H9 (cell line): ENCODE measurements at regions not wholly inside any gene's neighbourhood (a gene's known extent, or its start where the extent isn't known, plus 50 kb on each side); places are given as distances from the start of the nearest gene placed in this dataset.

Experiments
- DNase-seq: peaks from one replicate; pipeline ENCODE4 v3.0.0-alpha.2; 2017
- H2AFZ ChIP-seq: one replicate; pipeline ENCODE4 v1.6.1; 2013; ENCODE audit warnings: mild to moderate bottlenecking, low read length, control low read depth, moderate library complexity
- H2AK5ac ChIP-seq: 2 replicates; pipeline ENCODE4 v1.6.1; 2013; ENCODE audit warnings: low read length, control low read depth, mixed read lengths; ENCODE audit not compliant: insufficient read length
- H2BK120ac ChIP-seq: one replicate; pipeline ENCODE4 v1.6.1; 2013; ENCODE audit warnings: low read depth, mild to moderate bottlenecking, low read length, control low read depth, inconsistent platforms; ENCODE audit not compliant: poor library complexity, severe bottlenecking
- H2BK12ac ChIP-seq: 2 replicates; pipeline ENCODE4 v1.6.1; 2013; ENCODE audit warnings: low read length, control low read depth, mixed read lengths, low read depth; ENCODE audit not compliant: insufficient read length
- H2BK15ac ChIP-seq: 2 replicates; pipeline ENCODE4 v1.6.1; 2013; ENCODE audit warnings: low read depth, low read length, control low read depth
- H2BK20ac ChIP-seq: one replicate; pipeline ENCODE4 v1.6.1; 2013; ENCODE audit warnings: low read depth, mild to moderate bottlenecking, low read length, control low read depth, inconsistent platforms; ENCODE audit not compliant: poor library complexity, severe bottlenecking
- H2BK5ac ChIP-seq: 2 replicates; pipeline ENCODE4 v1.6.1; 2013; ENCODE audit warnings: low read length, control low read depth, mixed read lengths; ENCODE audit not compliant: insufficient read length
- H3K14ac ChIP-seq: 2 replicates; pipeline ENCODE4 v1.6.1; 2013; ENCODE audit warnings: low read length, control low read depth; ENCODE audit not compliant: insufficient read depth
- H3K18ac ChIP-seq: 2 replicates; pipeline ENCODE4 v1.6.1; 2013; ENCODE audit warnings: low read depth, mild to moderate bottlenecking, mixed read lengths, low read length, control low read depth; ENCODE audit not compliant: insufficient read length
- H3K23ac ChIP-seq: 2 replicates; pipeline ENCODE4 v1.6.1; 2013; ENCODE audit warnings: low read length, control low read depth, mixed read lengths, low read depth; ENCODE audit not compliant: insufficient read length
- H3K23me2 ChIP-seq: 2 replicates; pipeline ENCODE4 v1.6.1; 2013; ENCODE audit warnings: low read depth, mild to moderate bottlenecking, mixed read lengths, low read length, control low read depth; ENCODE audit not compliant: insufficient read length, poor library complexity, severe bottlenecking
- H3K27ac ChIP-seq: 2 replicates; pipeline ENCODE4 v1.5.1; 2013; ENCODE audit warnings: low read length, control low read depth, mixed read lengths, low read depth; ENCODE audit not compliant: insufficient read length
- H3K27me3 ChIP-seq: 2 replicates; pipeline ENCODE4 v1.6.1; 2013; ENCODE audit warnings: low read length, control low read depth, inconsistent platforms; ENCODE audit not compliant: insufficient read depth
- H3K4ac ChIP-seq: 2 replicates; pipeline ENCODE4 v1.6.1; 2013; ENCODE audit warnings: low read depth, mild to moderate bottlenecking, control low read depth, inconsistent platforms, low read length, moderate library complexity
- H3K4me1 ChIP-seq: 2 replicates; pipeline ENCODE4 v1.6.1; 2013; ENCODE audit warnings: low read length, control low read depth, inconsistent platforms; ENCODE audit not compliant: insufficient read depth
- H3K4me2 ChIP-seq: 2 replicates; pipeline ENCODE4 v1.6.1; 2013; ENCODE audit warnings: low read length, control low read depth, mixed read lengths; ENCODE audit not compliant: insufficient read length, insufficient read depth
- H3K56ac ChIP-seq: 2 replicates; pipeline ENCODE4 v1.6.1; 2013; ENCODE audit warnings: low read depth, mild to moderate bottlenecking, mixed read lengths, low read length, control low read depth; ENCODE audit not compliant: insufficient read length
- H3K79me1 ChIP-seq: 2 replicates; pipeline ENCODE4 v1.6.1; 2013; ENCODE audit warnings: low read depth, mild to moderate bottlenecking, moderate library complexity, low read length, control low read depth, inconsistent platforms; ENCODE audit not compliant: insufficient read depth, poor library complexity, severe bottlenecking
- H3K79me2 ChIP-seq: 2 replicates; pipeline ENCODE4 v1.6.1; 2013; ENCODE audit warnings: low read length, control low read depth, inconsistent platforms; ENCODE audit not compliant: insufficient read depth
- H3K9ac ChIP-seq: 2 replicates; pipeline ENCODE4 v1.6.1; 2013; ENCODE audit warnings: low read length, control low read depth, mixed read lengths; ENCODE audit not compliant: insufficient read length; ENCODE audit errors: extremely low read depth
- H3K9me3 ChIP-seq: one replicate; pipeline ENCODE4 v1.6.1; 2013; ENCODE audit warnings: low read depth, low read length, inconsistent platforms; ENCODE audit not compliant: control insufficient read depth
- H3T11ph ChIP-seq: one replicate; pipeline ENCODE4 v1.6.1; 2013; ENCODE audit warnings: mild to moderate bottlenecking, low read length, control low read depth, inconsistent platforms
- H4K20me1 ChIP-seq: one replicate; pipeline ENCODE4 v1.6.1; 2013; ENCODE audit not compliant: control insufficient read depth, insufficient read length, insufficient read depth
- H4K5ac ChIP-seq: 2 replicates; pipeline ENCODE4 v1.6.1; 2013; ENCODE audit warnings: low read depth, mild to moderate bottlenecking, mixed read lengths, low read length, control low read depth; ENCODE audit not compliant: insufficient read length
- H4K8ac ChIP-seq: replicated peaks from 2 replicates; pipeline ENCODE4 v1.6.1; 2013; ENCODE audit warnings: low read length, control low read depth, mixed read lengths, low read depth; ENCODE audit not compliant: insufficient read length
- H4K91ac ChIP-seq: 2 replicates; pipeline ENCODE4 v1.6.1; 2013; ENCODE audit warnings: low read depth, mild to moderate bottlenecking, moderate library complexity, mixed read lengths, low read length, control low read depth; ENCODE audit not compliant: insufficient read length
- H3K27ac Mint-ChIP-seq, 3 experiments: 2 replicates in 2 of 3; 3 replicates in 1 of 3; pipeline ENCODE4 v1.8.0; 2020 to 2021; ENCODE audit warnings: mixed read lengths in 3 of 3, mild to moderate bottlenecking in 1 of 3, moderate library complexity in 1 of 3
- H3K27me3 Mint-ChIP-seq: 2 replicates; pipeline ENCODE4 v1.8.0; 2021; ENCODE audit warnings: low read depth, mild to moderate bottlenecking, moderate library complexity, mixed read lengths
- H3K36me3 Mint-ChIP-seq, 3 experiments: 2 replicates in 2 of 3; 3 replicates in 1 of 3; pipeline ENCODE4 v1.8.0; 2020 to 2021; ENCODE audit warnings: low read depth in 3 of 3, mixed read lengths in 3 of 3; ENCODE audit not compliant: insufficient read depth in 1 of 3
- H3K4me1 Mint-ChIP-seq, 2 experiments: 2 replicates each; pipeline ENCODE4 v1.8.0; 2020; ENCODE audit warnings: mixed read lengths in 2 of 2
- H3K4me3 Mint-ChIP-seq, 2 experiments: 2 replicates in 1 of 2; 3 replicates in 1 of 2; pipeline ENCODE4 v1.8.0; 2020 to 2021; ENCODE audit warnings: mild to moderate bottlenecking in 2 of 2, mixed read lengths in 2 of 2, moderate library complexity in 1 of 2
- H3K9me3 Mint-ChIP-seq, 2 experiments: 2 replicates in 1 of 2; 3 replicates in 1 of 2; pipeline ENCODE4 v1.8.0; 2020; ENCODE audit warnings: mild to moderate bottlenecking in 2 of 2, mixed read lengths in 2 of 2, moderate library complexity in 1 of 2
- CTCF ChIP-seq: fragments of 200-600 bp; sonication (generic); conservative IDR thresholded peaks from 3 replicates; pipeline ENCODE4 v1.8.0; 2021; ENCODE audit warnings: antibody characterized with exemption, mild to moderate bottlenecking
- WGBS: extraction: QIAGEN DNeasy Blood & Tissue Kit; methylation state at CpG from one replicate; pipeline ENCODE4 v1.1.7; 2013; ENCODE audit warnings: missing lambda C conversion rate, low lambda C conversion rate, mixed read lengths; ENCODE audit not compliant: insufficient read length; ENCODE audit errors: extremely low coverage; 5-methylcytosine and 5-hydroxymethylcytosine counted together

- H3K9me3 Mint-ChIP-seq = no peaks in the 10 kb centered on the region
- no peak overlapping the region for H3K23ac ChIP-seq
- H3K18ac ChIP-seq = no peak overlapping the region
- H3K9ac ChIP-seq = no peak overlapping the region
- no peak overlapping the region for H3K4me3 Mint-ChIP-seq
- H2BK15ac ChIP-seq = no peak overlapping the region
- no peak overlapping the region for H2AK5ac ChIP-seq
- no peak overlapping the region for H3K56ac ChIP-seq
- H3K4me1 ChIP-seq = no peaks in the 10 kb centered on the region
- no peak overlapping the region for H3K4ac ChIP-seq
- peaks cover 0 to 8% of the 10 kb centered on the region in 2 experiments; a peak in 1 of 4 replicates for H3K4me1 Mint-ChIP-seq
- no peak overlapping the region for H4K91ac ChIP-seq
- no peak overlapping the region for H2BK12ac ChIP-seq
- H3K27me3 ChIP-seq = peaks cover 4% of the 10 kb centered on the region; the same call in 1 of the 2 replicates
- H3K4me2 ChIP-seq = no peak overlapping the region
- no peaks in the 10 kb centered on the region for H3K79me1 ChIP-seq
- WGBS = no CpG with 5 or more reads among the region's 4 CpGs
- no peak overlapping the region for H4K5ac ChIP-seq
- no peak overlapping the region for H3T11ph ChIP-seq
- no peaks in the 10 kb centered on the region for H3K23me2 ChIP-seq
- H3K27ac Mint-ChIP-seq = no peak overlapping the region
- no peaks in the 10 kb centered on the region for H3K9me3 ChIP-seq
- no peaks in the 10 kb centered on the region for H3K79me2 ChIP-seq
- H4K8ac ChIP-seq = no peak overlapping the region
- peaks cover 90% of the 10 kb centered on the region for H3K27me3 Mint-ChIP-seq
- H2BK5ac ChIP-seq = no peak overlapping the region
- no peak overlapping the region for H2BK20ac ChIP-seq
- no peak for TF ChIP-seq CTCF
- H3K14ac ChIP-seq = no peak overlapping the region
- no peaks in the 10 kb centered on the region for H3K36me3 Mint-ChIP-seq
- no peak for DNase-seq
- H2AFZ ChIP-seq = no peak overlapping the region
- no peak overlapping the region for H3K27ac ChIP-seq
- H4K20me1 ChIP-seq = no peaks in the 10 kb centered on the region
- H2BK120ac ChIP-seq = no peak overlapping the region
Observed at GRCh38 chr4:41859087-41859486, 76.1 kb upstream of the TMEM33 start.
